Thyroid gland (tissue), 4 donors: ENCODE measurements at regions not wholly inside any gene's neighbourhood (a gene's known extent, or its start where the extent isn't known, plus 50 kb on each side); places are given as distances from the start of the nearest gene placed in this dataset.

ENCODE experiments used
- DNase-seq, 2 donors: peaks; one replicate each; pipeline ENCODE4 v3.0.0-alpha.2; 2019
- H3K27ac ChIP-seq, 3 donors: fragments of 200-600 bp; sonication (generic); 1 replicate in 2 of 3; 2 replicates in 1 of 3; pipeline ENCODE4 v1.5.1; 2016 to 2019; ENCODE audit warnings: mild to moderate bottlenecking in 1 of 3, moderate library complexity in 1 of 3
- H3K27me3 ChIP-seq: fragments of 200-600 bp; sonication (generic); one replicate; pipeline ENCODE4 v1.5.1; 2019
- H3K36me3 ChIP-seq, 2 donors: fragments of 200-600 bp; sonication (generic); one replicate each; pipeline ENCODE4 v1.5.1; 2016 to 2019
- H3K4me1 ChIP-seq, 2 donors: fragments of 200-600 bp; sonication (generic); one replicate each; pipeline ENCODE4 v1.5.1; 2017 to 2019
- H3K4me3 ChIP-seq, 3 donors: fragments of 200-600 bp; sonication (generic); replicated peaks in 1 of 3; 1 replicate in 2 of 3; 2 replicates in 1 of 3; pipeline ENCODE4 v1.5.1; 2016; ENCODE audit warnings: mild to moderate bottlenecking in 1 of 3
- H3K9me3 ChIP-seq: fragments of 200-600 bp; sonication (generic); one replicate; pipeline ENCODE4 v1.5.1; 2017
- CTCF ChIP-seq, 6 experiments: fragments of 200-600 bp in 3 of 6; fragments of 450-650 bp in 3 of 6; sonication (generic) in 3 of 6; IDR thresholded peaks; one replicate each; pipeline ENCODE4 v1.5.1; 2016 to 2019; ENCODE audit warnings: antibody characterized with exemption in 6 of 6, mild to moderate bottlenecking in 2 of 6, inconsistent platforms in 1 of 6, moderate library complexity in 1 of 6
- POLR2A ChIP-seq, 2 donors: fragments of 450-650 bp; IDR thresholded peaks; one replicate each; pipeline ENCODE4 v1.6.1; 2017; ENCODE audit warnings: antibody characterized with exemption in 2 of 2, mild to moderate bottlenecking in 2 of 2, moderate library complexity in 1 of 2
- WGBS, 2 donors: methylation state at CpG; one replicate each; pipeline ENCODE4 v1.1.5; 2017; 5-methylcytosine and 5-hydroxymethylcytosine counted together
- intact Hi-C: fragments of 100-400 bp; cut with DNase I; formaldehyde crosslinking; loops from one replicate; pipeline ENCODE4 v1.15.1; 2023

GRCh38 chr4:13968723-13969122 is 341.2 kb upstream of the BOD1L1 start:
- H3K36me3 ChIP-seq = no peaks in the 10 kb centered on the region
- no peak overlapping the region for H3K27ac ChIP-seq
- WGBS, 2 donors = 89 to 90% methylated on average over 2 of the region's 2 CpGs
- TF ChIP-seq POLR2A (IDR thresholded peaks at IDR 0.05) (no peak), CTCF (IDR thresholded peaks at IDR 0.05) (no peak)
- H3K4me1 ChIP-seq = no peaks in the 10 kb centered on the region
- no peaks in the 10 kb centered on the region for H3K9me3 ChIP-seq
- H3K4me3 ChIP-seq = no peak overlapping the region
- DNase-seq = no peak
- intact Hi-C loops = no loop called here
- no peaks in the 10 kb centered on the region for H3K27me3 ChIP-seq

DNA sequence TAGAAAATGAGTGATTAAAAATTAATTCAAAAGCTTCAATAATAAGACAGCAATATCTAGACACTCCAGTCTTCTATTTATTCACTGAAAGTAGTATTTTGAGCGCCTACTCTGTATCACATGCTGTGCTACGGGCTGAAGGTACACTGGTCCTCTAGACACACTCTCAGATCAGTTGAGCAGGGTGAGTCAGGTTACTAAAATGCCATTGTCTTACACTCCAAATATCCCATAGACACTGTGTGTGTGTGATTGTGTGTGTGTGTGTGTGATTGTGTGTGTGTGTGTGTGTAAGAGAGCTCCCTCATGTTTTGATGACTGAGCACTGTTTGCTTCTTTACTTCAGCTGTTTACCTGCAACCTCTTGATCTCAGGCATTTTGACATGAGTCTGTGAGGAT is 342.8 kb upstream of the BOD1L1 start:
- 89 to 93% methylated on average over 2 of the region's 2 CpGs for WGBS, 2 donors
- TF ChIP-seq POLR2A (IDR thresholded peaks at IDR 0.05) = no peak
- no peak for TF ChIP-seq CTCF (IDR thresholded peaks at IDR 0.05)
- Histone ChIP-seq H3K36me3 (no peaks in the 10 kb centered on the region), H3K4me3 (no peak overlapping the region), H3K27me3 (no peaks in the 10 kb centered on the region), H3K27ac (no peak overlapping the region), H3K9me3 (no peaks in the 10 kb centered on the region), H3K4me1 (no peaks in the 10 kb centered on the region)
- DNase-seq = no peak
- intact Hi-C loops = no loop called here

DNA sequence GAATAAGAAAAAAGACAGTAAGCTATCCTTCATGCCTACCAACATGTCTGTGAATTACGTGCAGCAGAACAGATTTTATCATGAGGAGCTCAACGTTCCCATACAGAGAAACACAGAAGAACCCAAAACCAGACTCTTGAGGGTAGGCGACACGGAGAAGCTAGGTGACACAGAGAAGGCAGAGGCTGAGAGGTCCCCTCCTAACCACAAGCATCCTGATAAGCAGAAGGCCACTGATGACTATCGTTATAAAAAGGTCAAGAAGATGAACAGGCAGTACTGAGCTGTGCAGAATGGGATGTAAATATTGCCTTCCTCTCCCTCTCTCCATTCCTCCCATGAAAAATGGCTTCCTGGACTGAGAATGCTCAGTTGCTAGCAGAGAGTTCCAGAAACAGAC is 350.2 kb upstream of the BOD1L1 start:
- DNase-seq = no peak
- Histone ChIP-seq H3K27ac (no peak overlapping the region), H3K4me1 (no peaks in the 10 kb centered on the region), H3K9me3 (no peaks in the 10 kb centered on the region), H3K27me3 (no peaks in the 10 kb centered on the region), H3K36me3 (no peaks in the 10 kb centered on the region), H3K4me3 (no peak overlapping the region)
- WGBS, 2 donors = 82 to 88% methylated on average over 5 of the region's 5 CpGs
- intact Hi-C loops = no loop called here
- no peak for TF ChIP-seq CTCF (IDR thresholded peaks at IDR 0.05)
- TF ChIP-seq POLR2A (IDR thresholded peaks at IDR 0.05) = no peak

- Histone ChIP-seq H3K27ac (no peak overlapping the region), H3K4me3 (no peak overlapping the region), H3K27me3 (no peaks in the 10 kb centered on the region), H3K36me3 (no peaks in the 10 kb centered on the region), H3K4me1 (no peaks in the 10 kb centered on the region), H3K9me3 (no peaks in the 10 kb centered on the region)
- intact Hi-C loops = no loop called here
- TF ChIP-seq POLR2A (IDR thresholded peaks at IDR 0.05) = no peak
- TF ChIP-seq CTCF (IDR thresholded peaks at IDR 0.05) = no peak
- 77 to 80% methylated on average over 8 of the region's 8 CpGs for WGBS, 2 donors
- DNase-seq = no peak
Measured at GRCh38 chr4:13980317-13981310, 353.1 kb upstream of the BOD1L1 start.

- intact Hi-C loops = no loop called here
- TF ChIP-seq CTCF (IDR thresholded peaks at IDR 0.05) = no peak
- no peak for TF ChIP-seq POLR2A (IDR thresholded peaks at IDR 0.05)
- no peak overlapping the region for H3K4me3 ChIP-seq
- 50 to 63% methylated on average over 8 of the region's 8 CpGs for WGBS, 2 donors
- H3K9me3 ChIP-seq = no peaks in the 10 kb centered on the region
- no peak overlapping the region for H3K27ac ChIP-seq
- H3K36me3 ChIP-seq = no peaks in the 10 kb centered on the region
- H3K27me3 ChIP-seq = no peaks in the 10 kb centered on the region
- H3K4me1 ChIP-seq = no peaks in the 10 kb centered on the region
- no peak for DNase-seq
Measured at GRCh38 chr4:13981499-13981898, 354.0 kb upstream of the BOD1L1 start.
